Uterus (tissue), 3 donors: ENCODE measurements at regions not wholly inside any gene's neighbourhood (a gene's known extent, or its start where the extent isn't known, plus 50 kb on each side); places are given as distances from the start of the nearest gene placed in this dataset.

Experiments used
- DNase-seq, 2 donors: peaks; one replicate each; pipeline ENCODE4 v3.0.0-alpha.2; 2019 to 2020
- H3K27ac ChIP-seq, 2 donors: fragments of 200-600 bp; sonication (generic); 1 replicate in 1 of 2; 2 replicates in 1 of 2; pipeline ENCODE4 v1.5.1; 2016 to 2018
- H3K27me3 ChIP-seq, 2 donors: fragments of 200-600 bp; sonication (generic); one replicate each; pipeline ENCODE4 v1.5.1; 2018 to 2019; ENCODE audit warnings: control low read depth in 1 of 2
- H3K36me3 ChIP-seq, 2 donors: fragments of 200-600 bp; sonication (generic); one replicate each; pipeline ENCODE4 v1.5.1; 2019; ENCODE audit warnings: control low read depth in 1 of 2
- H3K4me1 ChIP-seq, 2 donors: fragments of 200-600 bp; sonication (generic); one replicate each; pipeline ENCODE4 v1.5.1; 2018 to 2019; ENCODE audit warnings: control low read depth in 1 of 2
- H3K4me3 ChIP-seq, 2 donors: fragments of 200-600 bp; sonication (generic); 1 replicate in 1 of 2; 2 replicates in 1 of 2; pipeline ENCODE4 v1.5.1; 2018 to 2019; ENCODE audit warnings: mild to moderate bottlenecking in 1 of 2
- H3K9me3 ChIP-seq, 2 donors: fragments of 200-600 bp; sonication (generic); one replicate each; pipeline ENCODE4 v1.5.1; 2019; ENCODE audit warnings: control low read depth in 1 of 2
- CTCF ChIP-seq, 4 experiments: fragments of 200-600 bp in 2 of 4; fragments of 450-650 bp in 2 of 4; sonication (generic) in 2 of 4; IDR thresholded peaks; one replicate each; pipeline ENCODE4 v1.5.1; 2016 to 2019; ENCODE audit warnings: antibody characterized with exemption in 4 of 4, mild to moderate bottlenecking in 2 of 4, moderate library complexity in 1 of 4
- POLR2A ChIP-seq, 2 donors: fragments of 450-650 bp; IDR thresholded peaks; one replicate each; pipeline ENCODE4 v1.6.1; 2016; ENCODE audit warnings: antibody characterized with exemption in 2 of 2, mild to moderate bottlenecking in 1 of 2, moderate library complexity in 1 of 2
- intact Hi-C: fragments of 100-400 bp; cut with DNase I; formaldehyde crosslinking; loops from one replicate; pipeline ENCODE4 v1.15.1; 2023; ENCODE audit warnings: low total_unique reads
- donor health status: DM: yes; HTN: yes; CAD: no.

DNA sequence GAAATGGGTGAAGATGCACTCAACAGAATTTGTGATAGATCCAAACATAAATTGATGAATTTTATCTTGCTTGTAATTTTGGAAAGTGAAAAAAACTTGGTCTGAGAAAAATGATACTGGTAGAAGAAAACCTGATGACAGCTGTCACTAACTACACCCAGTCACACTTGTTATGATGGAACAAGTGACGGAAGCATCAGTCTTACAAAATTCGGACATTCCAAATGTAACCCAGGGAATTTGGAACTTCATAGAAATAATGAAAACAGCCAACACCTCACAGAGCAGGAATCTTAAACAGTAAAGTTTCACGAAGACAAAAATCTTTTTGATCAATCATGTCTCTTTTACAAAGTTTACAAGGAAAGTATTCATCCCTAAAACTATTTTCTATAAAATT, 123.9 kb downstream of the RIN2 start:
- intact Hi-C loops: no loop called here
- Histone ChIP-seq H3K9me3 (no peaks in the 10 kb centered on the region), H3K4me3 (no peak overlapping the region), H3K36me3 (no peaks in the 10 kb centered on the region), H3K27me3 (no peaks in the 10 kb centered on the region), H3K27ac (no peak overlapping the region), H3K4me1 (no peaks in the 10 kb centered on the region)
- TF ChIP-seq CTCF (IDR thresholded peaks at IDR 0.05) (no peak), POLR2A (IDR thresholded peaks at IDR 0.05) (no peak)
- no peak for DNase-seq

GRCh38 chr20:19882446-19882845, 124.4 kb downstream of the RIN2 start:
- no peak for DNase-seq
- H3K4me1 ChIP-seq: peaks cover 0 to 4% of the 10 kb centered on the region in 2 donors
- intact Hi-C loops: no loop called here
- no peaks in the 10 kb centered on the region for H3K9me3 ChIP-seq
- H3K4me3 ChIP-seq: no peak overlapping the region
- no peaks in the 10 kb centered on the region for H3K27me3 ChIP-seq
- H3K27ac ChIP-seq: no peak overlapping the region
- TF ChIP-seq CTCF (IDR thresholded peaks at IDR 0.05): no peak
- no peak for TF ChIP-seq POLR2A (IDR thresholded peaks at IDR 0.05)
- H3K36me3 ChIP-seq: no peaks in the 10 kb centered on the region

GRCh38 chr20:19883501-19883900, 125.4 kb downstream of the RIN2 start:
- no peak overlapping the region for H3K27ac ChIP-seq
- intact Hi-C loops: no loop called here

DNA sequence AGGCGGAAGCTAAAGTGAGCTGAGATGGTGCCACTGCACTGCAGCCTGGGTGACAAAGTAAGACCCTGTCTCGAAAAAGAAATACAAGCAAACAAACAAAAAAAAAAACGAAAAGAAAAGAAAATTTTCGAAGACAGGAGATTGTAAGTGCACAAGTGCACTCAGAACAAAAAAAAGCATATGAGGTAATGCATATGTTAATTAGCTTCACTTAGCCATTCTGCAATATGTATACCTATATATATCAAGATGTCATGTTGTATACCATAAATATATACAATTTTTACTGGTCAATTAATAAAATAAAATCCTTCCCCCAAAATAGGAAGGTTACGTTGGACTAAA, 127.5 kb downstream of the RIN2 start:
- H3K27me3 ChIP-seq: no peaks in the 10 kb centered on the region
- H3K36me3 ChIP-seq: no peaks in the 10 kb centered on the region
- no peak for DNase-seq
- no peak overlapping the region for H3K4me3 ChIP-seq
- peak overlapping the region; percentile 82 to 89 for H3K27ac ChIP-seq
- TF ChIP-seq POLR2A (IDR thresholded peaks at IDR 0.05): no peak
- no peak for TF ChIP-seq CTCF (IDR thresholded peaks at IDR 0.05)
- no peaks in the 10 kb centered on the region for H3K9me3 ChIP-seq
- intact Hi-C loops: no loop called here
- peaks cover 0 to 5% of the 10 kb centered on the region in 2 donors for H3K4me1 ChIP-seq

More at GRCh38 chr20:19883501-19883900, 125.4 kb downstream of the RIN2 start:
- no peak for TF ChIP-seq CTCF (IDR thresholded peaks at IDR 0.05)
- no peak for TF ChIP-seq POLR2A (IDR thresholded peaks at IDR 0.05)
- Histone ChIP-seq H3K27me3 (no peaks in the 10 kb centered on the region), H3K4me1 (peaks cover 0 to 5% of the 10 kb centered on the region in 2 donors), H3K9me3 (no peaks in the 10 kb centered on the region), H3K4me3 (no peak overlapping the region), H3K36me3 (no peaks in the 10 kb centered on the region)
- DNase-seq: no peak

GRCh38 chr20:19885939-19886660, 128.0 kb downstream of the RIN2 start:
- Histone ChIP-seq H3K27me3 (no peaks in the 10 kb centered on the region), H3K36me3 (no peaks in the 10 kb centered on the region), H3K9me3 (no peaks in the 10 kb centered on the region), H3K4me1 (peaks cover 0 to 5% of the 10 kb centered on the region in 2 donors), H3K27ac (peak overlapping the region; percentile 82 to 89), H3K4me3 (no peak overlapping the region)
- no peak for TF ChIP-seq POLR2A (IDR thresholded peaks at IDR 0.05)
- TF ChIP-seq CTCF (IDR thresholded peaks at IDR 0.05): no peak
- intact Hi-C loops: no loop called here
- peak in 1 of 2 donors; percentile 33 for DNase-seq
